ENCODE measurements at regions not wholly inside any gene's neighbourhood (a gene's known extent, or its start where the extent isn't known, plus 50 kb on each side); places are given as distances from the start of the nearest gene placed in this dataset.

DNA sequence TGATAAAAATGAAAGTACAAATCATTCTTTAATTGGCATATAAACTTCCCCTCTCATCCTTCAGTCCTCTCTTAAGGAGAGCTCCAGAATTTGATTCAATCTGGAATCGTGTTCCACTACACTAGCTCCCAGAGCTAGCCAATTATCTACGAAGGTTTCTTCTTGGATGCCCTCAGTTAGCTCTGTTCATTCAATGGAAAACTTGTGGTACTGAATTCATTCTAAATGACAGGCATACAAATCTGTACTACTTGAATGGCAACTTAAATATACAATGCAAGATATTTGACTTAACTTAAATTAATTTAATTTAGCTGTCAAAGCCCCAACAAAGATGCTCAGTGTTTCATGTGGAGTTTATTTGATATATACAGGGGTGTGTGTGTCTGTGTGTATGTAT, 1474.2 kb upstream of the CELF4 start:
- no peak for DNase-seq (ENCODE audit: low spot score)

DNA sequence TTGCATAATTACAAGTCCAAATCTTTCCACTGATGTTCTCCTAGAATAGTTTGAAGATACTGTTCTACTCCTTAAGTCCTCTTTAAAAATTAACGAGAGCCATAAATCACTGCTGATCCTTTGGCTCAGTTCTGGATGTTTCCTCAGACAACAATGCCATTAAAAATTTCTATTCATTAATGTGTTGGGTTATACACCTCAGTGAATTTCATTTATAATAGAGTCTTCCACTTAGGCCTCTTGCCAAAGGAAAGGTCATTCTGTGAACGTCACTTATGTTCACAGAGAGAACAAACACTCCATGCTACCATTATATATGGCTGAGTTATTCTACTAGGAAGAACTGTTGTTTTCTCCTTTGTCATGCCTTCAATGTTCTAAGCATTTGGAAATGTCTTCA, 1472.3 kb upstream of the CELF4 start:
- DNase-seq (ENCODE audit: low spot score): no peak

DNA sequence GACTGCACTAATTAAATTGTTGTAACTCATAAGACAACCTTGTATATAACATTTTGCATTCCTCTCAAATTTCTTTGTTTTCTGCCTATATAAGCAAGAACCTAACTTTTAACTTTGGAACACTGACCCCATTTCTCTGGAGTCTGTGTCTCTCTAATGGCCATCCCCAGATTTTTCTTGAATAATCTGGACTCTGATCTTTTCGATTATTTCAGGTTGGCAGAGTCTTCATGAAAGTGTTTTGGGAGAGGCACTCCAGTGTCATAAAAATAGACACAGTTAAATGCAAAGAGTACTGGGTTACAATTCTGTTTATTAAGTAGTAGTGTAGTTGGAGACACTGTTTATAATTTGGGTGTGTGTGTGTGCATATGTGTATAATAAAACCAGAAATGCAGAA, 1467.7 kb upstream of the CELF4 start:
- DNase-seq (ENCODE audit: low spot score): no peak

DNA sequence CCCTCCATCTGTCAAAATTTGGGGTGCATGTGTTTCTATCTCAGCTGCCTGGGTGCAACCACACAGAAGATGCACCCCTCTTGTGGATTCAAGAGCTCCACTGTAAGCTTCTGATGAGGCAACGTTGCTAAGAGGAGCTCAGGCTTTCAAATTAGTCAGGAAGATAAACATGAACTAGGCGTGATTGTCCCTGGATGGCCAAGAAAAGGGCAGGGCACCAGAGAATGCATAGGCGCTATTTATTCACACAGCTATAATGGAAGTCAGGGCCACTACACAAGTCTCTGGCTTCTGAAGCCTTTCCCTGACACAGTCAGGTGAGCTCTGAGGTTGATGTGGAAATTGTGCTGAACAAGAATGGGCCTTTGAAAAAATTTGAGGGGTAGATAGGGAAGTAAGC, 1466.0 kb upstream of the CELF4 start:
- no peak for DNase-seq (ENCODE audit: low spot score)

DNA sequence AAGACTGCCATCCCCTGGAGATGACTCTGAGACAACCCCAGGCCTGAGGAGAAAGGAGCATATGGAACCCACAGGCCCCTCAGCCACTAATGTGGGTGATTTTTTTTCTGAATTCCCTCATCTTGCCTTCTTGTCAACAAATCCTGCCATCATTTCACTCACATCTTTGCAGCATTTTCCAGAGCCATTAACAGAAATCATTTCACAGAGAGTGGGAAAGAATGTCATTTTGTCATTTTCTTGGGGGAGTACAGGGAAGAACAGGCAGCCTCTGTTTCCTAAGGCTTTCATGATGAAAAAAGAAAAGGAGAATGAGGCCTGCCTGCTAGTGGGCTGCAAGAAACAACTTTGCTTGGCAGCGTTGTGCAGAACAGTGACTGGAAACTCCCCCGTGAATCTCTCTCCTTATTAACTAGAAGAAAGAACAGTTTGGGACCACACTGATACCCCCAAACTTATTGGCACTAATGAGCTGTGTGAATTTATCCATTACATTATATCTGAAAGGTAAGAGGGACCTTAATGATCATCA, 1464.6 kb upstream of the CELF4 start:
- DNase-seq (ENCODE audit: low spot score): no peak

DNA sequence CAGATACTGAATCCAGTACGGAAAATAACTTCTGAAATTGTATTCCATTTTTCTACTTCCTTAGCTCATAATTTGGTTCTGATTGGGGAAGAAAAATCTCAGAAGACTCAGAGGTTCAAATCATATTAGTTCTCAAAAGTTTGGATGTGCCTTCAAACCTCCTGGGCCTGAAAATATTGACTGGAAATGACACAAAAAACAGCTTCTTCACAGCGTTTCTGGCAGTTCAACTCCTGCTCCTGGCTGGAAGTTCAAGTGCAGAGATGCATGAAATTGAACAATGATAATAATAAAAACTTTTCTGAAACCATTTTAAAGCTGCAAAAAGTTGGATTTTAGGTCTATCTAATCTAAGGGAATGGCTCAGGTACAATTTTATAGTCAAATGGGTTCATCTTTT, 1459.9 kb upstream of the CELF4 start:
- no peak for DNase-seq (ENCODE audit: low spot score)

DNA sequence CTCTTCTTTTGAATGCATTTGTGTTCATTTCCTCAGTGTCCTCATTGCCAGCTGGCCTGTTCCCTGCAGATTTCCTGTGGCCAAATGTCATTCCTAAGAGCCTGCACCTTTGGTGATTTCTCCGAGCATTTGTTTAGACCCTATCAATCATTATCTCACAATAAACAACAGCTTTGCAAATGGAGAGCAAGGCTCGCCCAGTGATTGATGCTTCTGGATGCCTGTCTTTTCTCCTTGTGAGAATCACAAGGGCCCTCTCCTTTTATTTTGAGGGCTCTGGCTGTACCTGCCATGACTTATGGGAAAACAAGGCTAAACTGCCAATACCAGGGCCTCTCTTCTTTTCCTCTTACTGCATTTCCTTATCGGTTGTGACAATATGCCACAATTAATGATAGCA, 1454.4 kb upstream of the CELF4 start:
- DNase-seq (ENCODE audit: low spot score): no peak

DNA sequence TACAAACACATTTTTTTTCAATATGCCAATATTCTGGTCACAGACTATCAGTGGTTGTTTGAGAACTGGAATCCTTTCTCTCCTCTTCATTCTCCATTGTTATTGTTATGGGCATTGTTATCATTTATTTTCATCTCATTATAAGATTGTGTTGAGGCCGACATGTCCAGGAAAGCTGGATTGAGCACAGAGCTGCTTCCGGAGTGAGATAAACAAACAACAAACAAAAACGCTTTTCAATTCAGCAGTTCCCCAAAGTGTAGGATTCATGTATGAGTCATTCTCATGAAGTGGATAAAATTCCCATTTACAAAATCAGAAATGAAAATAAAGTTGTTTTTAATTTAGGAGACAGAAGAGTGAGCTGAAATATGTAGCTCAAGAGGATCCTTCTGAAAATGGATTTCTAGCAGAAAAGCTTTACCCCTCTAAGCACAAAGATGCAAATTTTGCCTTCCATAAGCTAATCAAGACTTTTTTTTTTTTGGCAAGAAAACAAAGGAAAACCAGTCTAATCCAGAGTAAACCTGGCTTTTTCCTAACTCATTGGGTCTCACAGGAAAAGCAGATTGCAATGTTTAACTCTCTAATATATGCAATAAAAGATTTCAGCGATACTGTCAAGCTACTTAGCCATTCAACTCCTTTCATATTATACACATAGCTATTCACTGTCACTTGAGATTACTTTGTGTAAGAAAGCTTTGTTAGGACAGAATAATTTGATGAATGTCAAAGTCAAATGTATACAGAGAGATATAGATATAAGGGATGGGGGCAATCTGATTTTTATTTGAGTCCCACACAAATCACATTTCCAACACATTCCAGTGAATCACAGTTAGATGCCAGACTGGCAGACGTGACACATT, 1441.7 kb upstream of the CELF4 start:
- DNase-seq (ENCODE audit: low spot score): no peak

DNA sequence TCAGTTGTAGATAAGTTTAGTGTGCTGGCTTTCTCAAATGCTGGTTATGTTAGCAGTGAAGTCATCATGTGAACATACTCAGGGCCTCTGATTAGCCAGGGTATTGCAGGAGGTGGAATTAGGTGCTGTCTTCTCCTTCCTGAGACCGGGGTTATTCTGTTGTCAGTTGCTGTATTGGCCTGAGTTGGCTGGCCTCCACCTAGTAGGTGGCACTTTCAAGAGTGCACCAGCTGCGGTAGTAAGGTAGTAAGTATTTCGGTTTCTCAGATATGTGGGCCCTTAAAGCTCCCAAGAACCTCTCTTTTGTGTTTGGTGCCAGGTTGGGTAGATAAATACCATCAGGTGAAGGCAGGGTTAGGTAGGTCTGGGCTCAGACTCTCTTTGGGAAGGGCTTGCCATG, 1430.5 kb upstream of the CELF4 start:
- no peak for DNase-seq (ENCODE audit: low spot score)

DNA sequence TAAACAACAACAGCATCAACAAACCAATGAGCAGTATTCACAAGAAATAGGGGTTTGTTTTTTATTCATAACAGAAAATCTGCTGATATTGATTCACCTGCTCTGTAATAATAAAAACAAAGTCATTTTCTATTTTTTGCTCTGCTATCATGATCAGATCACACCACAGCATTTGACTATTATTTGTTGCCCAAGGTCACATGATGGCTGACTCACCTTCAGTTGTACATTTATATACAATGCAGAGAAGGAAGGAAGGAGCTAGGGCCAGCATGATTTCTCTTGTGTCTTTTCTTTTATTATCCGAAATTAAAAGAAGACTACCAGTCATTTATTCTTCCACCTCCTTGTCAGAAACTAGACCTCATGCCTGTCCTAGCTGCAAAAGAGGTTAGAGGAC, 1427.7 kb upstream of the CELF4 start:
- no peak for DNase-seq (ENCODE audit: low spot score)

DNA sequence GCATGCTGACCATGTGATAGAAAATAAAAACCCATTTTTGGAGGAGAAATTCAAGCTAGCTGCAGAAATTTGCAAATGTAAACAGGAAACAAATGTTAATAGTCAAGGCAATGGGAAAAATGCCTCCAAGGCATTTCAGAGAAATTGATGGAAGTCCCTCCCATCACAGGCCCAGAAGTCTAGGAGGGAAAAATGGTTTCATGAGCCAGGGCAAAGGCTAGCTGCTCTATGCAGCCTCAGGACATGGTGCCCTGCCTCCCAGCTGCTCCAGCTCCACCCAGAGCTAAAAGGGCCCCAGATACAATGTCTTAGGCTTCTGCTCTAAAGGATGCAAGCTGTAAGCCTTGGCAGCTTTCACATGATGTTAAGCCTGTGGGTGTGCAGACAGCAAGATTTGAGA, 1419.4 kb upstream of the CELF4 start:
- no peak for DNase-seq (ENCODE audit: low spot score)

DNA sequence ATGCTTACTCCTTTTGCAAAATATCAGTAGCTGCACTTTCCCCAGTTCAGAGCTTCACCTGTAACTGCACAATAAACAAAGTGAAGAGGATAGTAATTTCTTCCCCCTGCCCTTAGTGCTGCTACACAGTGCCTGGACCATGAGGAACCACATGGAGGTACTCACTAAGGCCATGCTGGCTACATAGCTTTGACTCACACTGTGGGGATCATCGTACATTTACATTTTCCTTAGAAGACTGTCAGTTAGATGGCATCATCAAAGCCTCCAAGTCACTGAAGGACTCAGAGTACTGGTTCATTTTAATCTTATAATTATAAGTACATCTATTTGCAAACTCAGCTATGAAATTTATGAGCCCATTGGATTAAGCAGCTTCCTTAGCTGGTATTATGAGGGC, 1416.5 kb upstream of the CELF4 start:
- no peak for DNase-seq (ENCODE audit: low spot score)

DNA sequence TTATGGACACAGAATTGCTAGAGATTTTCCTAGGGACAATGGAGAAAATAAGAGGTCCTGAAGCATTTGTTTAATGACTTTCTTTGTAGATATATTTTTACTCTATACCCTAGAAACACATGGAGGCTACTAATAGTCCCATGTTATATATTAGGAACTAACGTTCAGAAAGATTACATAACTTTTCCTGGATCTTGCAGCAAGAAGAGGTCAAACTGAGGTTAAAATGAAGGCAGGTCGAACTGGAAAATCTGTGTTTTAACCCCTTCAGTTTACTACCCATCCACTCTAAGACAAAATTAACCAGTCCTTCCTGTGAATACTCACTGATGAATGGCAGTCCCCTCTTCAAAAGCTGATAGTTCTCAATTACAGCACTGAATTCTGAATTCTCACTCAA, 1415.8 kb upstream of the CELF4 start:
- no peak for DNase-seq (ENCODE audit: low spot score)

DNA sequence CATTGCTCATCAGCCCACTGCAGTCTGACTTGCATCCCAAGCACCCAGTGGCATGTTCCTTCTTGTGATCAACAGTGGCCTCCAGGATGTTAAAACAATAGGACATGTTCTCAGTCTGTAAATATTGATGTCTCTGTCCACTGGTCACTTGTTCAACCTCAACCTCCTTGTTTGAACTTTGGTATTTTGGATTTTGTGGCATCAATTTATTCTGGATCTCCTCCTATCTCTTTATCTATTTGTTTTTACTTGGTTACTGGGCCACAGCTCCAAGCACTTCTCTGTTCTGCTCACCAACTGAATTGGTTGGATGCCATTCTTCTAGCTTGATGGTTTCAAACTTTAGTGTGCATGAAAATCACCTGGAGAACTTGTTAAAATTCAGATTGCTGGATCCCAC, 1414.8 kb upstream of the CELF4 start:
- DNase-seq (ENCODE audit: low spot score): no peak

DNA sequence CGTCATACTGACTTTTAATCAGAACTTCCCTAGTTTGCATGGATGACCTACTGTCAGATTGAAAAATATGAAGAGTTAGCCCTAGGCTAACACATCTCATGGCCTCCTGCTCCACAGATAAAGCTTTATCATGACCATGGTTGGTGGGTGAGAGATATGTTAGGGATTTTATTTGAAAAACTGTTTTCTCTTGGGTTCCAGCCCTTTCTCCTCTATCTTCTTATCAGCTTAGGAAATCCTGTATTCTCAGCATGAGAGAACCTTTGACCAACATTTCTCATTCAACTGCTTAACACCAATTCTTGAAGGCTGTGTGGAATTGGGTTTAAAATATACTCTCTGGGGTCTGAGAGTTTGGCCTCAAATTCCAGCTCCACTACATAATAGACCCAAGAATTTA, 1407.0 kb upstream of the CELF4 start:
- no peak for DNase-seq (ENCODE audit: low spot score)

DNA sequence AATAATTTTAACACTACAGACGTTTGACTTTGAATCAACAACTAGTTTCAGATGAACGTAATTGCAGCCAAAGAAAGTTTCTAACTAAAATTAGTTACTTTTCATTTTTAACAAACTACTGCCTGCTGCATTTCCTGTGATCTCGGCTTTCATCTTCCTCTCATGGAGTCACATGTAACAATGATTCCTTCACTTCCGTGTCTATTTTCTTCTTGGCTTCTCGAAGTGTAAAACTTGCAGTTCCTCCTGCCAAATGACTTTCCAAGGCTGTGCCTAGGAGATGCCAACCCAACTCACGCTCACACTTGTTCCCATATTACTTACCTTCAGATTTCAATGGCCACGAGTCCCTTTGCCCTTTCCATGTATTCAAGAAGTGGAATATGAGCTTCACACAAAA, 1406.3 kb upstream of the CELF4 start:
- no peak for DNase-seq (ENCODE audit: low spot score)

DNA sequence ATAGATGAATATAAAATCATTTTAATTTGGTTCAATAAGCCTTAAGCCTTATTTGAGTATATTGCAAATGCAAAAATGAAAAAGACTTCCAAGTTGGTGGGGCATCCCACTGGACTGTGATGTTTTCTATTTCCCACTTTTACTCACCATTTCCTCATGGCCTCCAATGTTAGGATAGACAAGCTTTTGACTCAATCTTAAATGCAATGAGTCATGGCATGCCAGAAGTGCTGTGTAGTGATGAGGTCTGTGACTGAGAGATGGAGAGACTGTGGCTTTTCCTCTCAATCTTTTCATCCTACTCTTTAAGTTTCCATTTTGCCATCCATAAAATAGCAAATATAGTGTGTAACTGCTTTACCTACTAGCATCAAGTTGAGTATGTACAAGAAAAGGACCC, 1401.2 kb upstream of the CELF4 start:
- no peak for DNase-seq (ENCODE audit: low spot score)

DNA sequence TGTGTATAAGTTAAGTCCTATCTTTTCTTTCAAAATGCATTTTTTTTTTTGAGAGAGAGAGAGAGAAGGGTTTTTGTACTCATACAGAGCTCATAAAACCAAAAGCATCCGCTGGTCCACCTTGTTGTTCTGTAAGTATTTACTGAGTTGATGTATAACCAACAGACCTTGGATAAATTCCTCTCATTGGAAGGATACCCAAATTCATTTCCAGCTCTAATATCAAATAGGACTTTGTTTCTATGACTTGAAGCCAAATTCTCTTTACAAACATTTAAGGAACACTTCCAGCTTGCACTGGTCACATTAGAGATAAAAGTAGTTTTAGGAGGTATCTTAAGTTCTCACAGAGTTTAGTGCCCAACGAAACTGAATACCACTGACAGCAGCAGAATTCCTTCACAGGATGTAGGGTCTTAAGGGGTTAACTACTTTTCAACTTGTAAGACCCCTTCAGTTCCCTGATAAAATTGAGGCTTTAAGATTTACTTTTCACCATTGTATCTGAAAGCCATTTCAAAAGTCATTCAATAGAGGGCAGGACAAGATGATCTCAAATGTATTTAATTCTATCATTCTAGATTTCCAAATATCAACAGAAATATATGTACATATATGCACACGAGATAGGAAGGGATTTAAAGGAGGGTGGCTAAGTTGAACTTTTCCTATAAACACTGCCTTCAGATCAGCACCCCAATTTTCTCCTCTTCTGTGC, 1398.5 kb upstream of the CELF4 start:
- no peak for DNase-seq (ENCODE audit: low spot score)

DNA sequence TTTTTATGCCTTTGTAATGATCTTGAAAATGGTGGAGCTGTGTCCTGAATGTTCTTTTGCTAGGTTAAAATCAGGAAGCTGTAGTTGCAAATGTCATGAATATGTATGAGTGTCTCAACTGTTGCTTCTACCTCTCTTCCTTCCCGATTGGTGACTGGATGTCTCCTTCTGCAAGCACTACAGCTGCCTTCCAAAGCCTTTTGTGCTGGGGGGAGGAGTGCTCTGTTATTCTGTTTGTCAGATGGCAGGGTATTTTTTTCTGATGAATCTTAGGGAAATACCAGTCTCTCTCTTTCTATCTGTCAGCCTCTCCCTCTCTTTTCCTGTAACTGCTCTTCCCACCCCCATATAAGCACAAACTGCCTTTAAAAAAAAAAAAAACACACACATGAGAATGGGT, 1396.3 kb upstream of the CELF4 start:
- DNase-seq (ENCODE audit: low spot score): no peak

DNA sequence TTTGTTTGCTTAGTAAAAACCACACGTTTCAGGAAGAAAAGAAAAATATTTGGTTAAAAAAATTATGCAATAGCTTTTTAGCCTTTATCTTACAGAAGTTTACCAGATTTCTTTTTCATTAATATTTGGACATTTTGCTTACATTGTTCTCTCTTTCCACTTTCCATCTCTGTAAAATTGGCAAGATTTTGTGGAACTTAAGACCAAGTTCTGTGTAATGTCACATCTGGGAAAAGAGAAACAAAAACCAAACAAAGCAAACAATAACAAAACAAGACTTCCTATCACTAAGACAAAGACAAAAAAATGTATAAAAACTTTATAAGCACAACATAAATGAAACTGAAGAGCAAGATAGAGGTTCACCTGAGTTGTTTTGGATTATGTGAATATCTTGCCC, 1392.1 kb upstream of the CELF4 start:
- no peak for DNase-seq (ENCODE audit: low spot score)

DNA sequence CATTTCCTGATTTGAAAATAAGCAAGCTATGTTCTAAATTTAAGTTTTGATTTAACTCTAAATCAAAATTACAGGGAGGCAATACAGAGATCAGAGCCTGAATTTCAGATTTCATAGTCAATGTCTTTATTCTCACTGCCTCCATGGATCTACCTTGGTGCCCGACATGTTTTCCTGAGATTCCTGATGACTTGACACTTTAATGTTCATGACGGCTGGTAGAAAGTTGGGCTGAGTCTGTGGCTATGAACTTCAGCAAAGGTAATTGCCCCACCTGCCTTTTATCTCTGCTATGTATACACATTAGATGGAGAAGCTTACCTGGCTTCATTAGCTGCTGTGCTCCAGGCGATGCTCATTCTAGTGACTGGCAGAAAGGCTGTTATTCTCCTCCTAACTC, 1390.5 kb upstream of the CELF4 start:
- no peak for DNase-seq (ENCODE audit: low spot score)

DNA sequence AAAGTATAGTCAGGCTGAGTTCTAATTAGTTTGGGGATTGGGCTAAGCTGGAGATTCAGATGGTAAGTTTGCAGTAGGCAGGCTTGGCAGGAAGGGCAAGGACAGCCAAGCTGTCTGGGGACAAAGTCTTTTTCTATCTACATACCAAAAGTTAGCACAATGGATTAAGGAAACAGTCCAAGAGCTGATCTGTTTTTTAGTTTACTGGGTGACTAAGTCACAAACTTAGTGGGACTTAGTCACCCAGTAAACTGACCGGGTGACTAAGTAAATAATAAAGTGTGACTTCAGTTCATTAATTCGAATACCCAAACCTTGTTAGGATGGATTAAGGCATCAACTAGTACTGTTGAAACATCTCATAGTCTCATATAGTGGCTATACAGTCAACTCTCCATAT, 1386.0 kb upstream of the CELF4 start:
- no peak for DNase-seq (ENCODE audit: low spot score)

DNA sequence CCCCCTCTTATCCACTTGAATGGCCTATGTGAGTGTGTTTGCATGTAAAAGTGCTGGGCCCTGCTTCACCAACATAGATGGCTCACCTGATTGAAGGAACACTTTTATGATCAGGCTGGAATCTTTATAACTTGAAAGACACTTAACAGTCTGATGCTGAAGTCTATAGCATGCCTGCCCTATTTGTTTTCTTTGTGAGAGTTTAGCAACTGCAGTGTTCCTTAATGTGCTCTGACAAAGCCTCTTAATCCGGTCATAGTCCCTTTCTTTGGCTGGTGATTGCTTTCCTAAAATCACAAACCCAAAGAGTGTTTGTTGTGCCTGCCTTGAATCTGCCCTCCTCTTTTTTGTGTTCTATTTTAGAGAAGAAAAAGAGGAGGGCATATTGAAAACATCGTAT, 1382.8 kb upstream of the CELF4 start:
- no peak for DNase-seq (ENCODE audit: low spot score)

Measured in HT-29 (cell line).